Loucy (cell line): ENCODE measurements at regions not wholly inside any gene's neighbourhood (a gene's known extent, or its start where the extent isn't known, plus 50 kb on each side); places are given as distances from the start of the nearest gene placed in this dataset.

Experiments
- EZH2phosphoT487 ChIP-seq: fragments of 200-600 bp; IDR thresholded peaks from 2 replicates; pipeline ENCODE4 v1.6.1; 2018; ENCODE audit warnings: antibody characterized with exemption, mild to moderate bottlenecking, moderate library complexity, borderline replicate concordance
- TF ChIP-seq, protein P1 (sequence below): fragments of 200-600 bp; sonication (generic); conservative IDR thresholded peaks from 2 replicates; pipeline ENCODE4 v1.5.1; 2014; ENCODE audit warnings: mild to moderate bottlenecking, antibody characterized with exemption, low read length

- TF ChIP-seq, protein P1, sequence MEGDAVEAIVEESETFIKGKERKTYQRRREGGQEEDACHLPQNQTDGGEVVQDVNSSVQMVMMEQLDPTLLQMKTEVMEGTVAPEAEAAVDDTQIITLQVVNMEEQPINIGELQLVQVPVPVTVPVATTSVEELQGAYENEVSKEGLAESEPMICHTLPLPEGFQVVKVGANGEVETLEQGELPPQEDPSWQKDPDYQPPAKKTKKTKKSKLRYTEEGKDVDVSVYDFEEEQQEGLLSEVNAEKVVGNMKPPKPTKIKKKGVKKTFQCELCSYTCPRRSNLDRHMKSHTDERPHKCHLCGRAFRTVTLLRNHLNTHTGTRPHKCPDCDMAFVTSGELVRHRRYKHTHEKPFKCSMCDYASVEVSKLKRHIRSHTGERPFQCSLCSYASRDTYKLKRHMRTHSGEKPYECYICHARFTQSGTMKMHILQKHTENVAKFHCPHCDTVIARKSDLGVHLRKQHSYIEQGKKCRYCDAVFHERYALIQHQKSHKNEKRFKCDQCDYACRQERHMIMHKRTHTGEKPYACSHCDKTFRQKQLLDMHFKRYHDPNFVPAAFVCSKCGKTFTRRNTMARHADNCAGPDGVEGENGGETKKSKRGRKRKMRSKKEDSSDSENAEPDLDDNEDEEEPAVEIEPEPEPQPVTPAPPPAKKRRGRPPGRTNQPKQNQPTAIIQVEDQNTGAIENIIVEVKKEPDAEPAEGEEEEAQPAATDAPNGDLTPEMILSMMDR = no peak
- no peak for TF ChIP-seq EZH2phosphoT487
These were observed 183.8 kb upstream of the TBX20 start for GRCh38 chr7:35437619-35438275.
